ENCODE measurements at regions not wholly inside any gene's neighbourhood (a gene's known extent, or its start where the extent isn't known, plus 50 kb on each side); places are given as distances from the start of the nearest gene placed in this dataset.

DNA sequence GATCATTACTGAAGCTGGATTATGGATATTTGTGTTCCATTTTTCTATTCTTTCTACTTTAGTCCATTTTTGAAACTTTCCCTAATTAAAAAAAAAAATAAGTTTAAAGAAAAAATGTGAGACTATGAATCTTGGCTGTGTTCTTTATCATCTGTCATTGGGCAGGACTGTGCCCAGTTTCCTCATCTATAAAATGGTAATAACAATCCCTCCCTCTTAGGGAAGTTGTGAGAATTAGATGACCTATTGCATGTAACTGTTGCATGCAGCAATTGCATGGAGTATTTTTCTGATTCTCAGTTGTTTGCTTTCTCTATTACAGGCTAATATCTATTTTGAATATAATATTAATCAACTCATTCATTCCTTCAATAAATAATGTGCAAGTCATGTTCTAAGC is 108.2 kb upstream of the LOC128125822 start:
- TF ChIP-seq ELF4 (IDR thresholded peaks at IDR 0.05) (no peak), SP1 (IDR thresholded peaks at IDR 0.05) (no peak), NFRKB (IDR thresholded peaks at IDR 0.05) (no peak)

Measured in HEK293T (cell line).